Fibroblast of skin of left biceps (primary cell): ENCODE measurements at regions not wholly inside any gene's neighbourhood (a gene's known extent, or its start where the extent isn't known, plus 50 kb on each side); places are given as distances from the start of the nearest gene placed in this dataset.
"Not testable (repeated sequence)": the region's sequence is repeated elsewhere in the genome, so short reads cannot be mapped to it uniquely, and the experiment has no call there.

Experiments
- DNase-seq, 2 experiments: peaks; one replicate each; pipeline ENCODE4 v3.0.0-alpha.2; 2013; ENCODE audit warnings: low read depth in 2 of 2

- DNase-seq: peak in 1 of 2 experiments; percentile 6
These were observed 63.2 kb upstream of the SNX19 start for GRCh38 chr11:130979386-130979972.

GRCh38 chr11:130980071-130980862 lies 64.0 kb upstream of the SNX19 start:
- no peak for DNase-seq

GRCh38 chr11:130984241-130984640 lies 68.0 kb upstream of the SNX19 start:
- DNase-seq: not testable (repeated sequence)

- no peak for DNase-seq
These were observed 76.5 kb upstream of the SNX19 start for GRCh38 chr11:130992788-130993187.

- DNase-seq: no peak
These were observed 77.8 kb upstream of the SNX19 start for GRCh38 chr11:130994043-130994442.

GRCh38 chr11:130995266-130995665 lies 79.0 kb upstream of the SNX19 start:
- DNase-seq: no peak

GRCh38 chr11:130997278-130997677 lies 81.0 kb upstream of the SNX19 start:
- no peak for DNase-seq

GRCh38 chr11:130999086-130999485 lies 82.8 kb upstream of the SNX19 start:
- no peak for DNase-seq

GRCh38 chr11:130999992-131000770 lies 83.9 kb upstream of the SNX19 start:
- DNase-seq: peak; percentile 69 to 78

GRCh38 chr11:131002145-131002544 lies 85.9 kb upstream of the SNX19 start:
- DNase-seq: no peak

GRCh38 chr11:131005829-131006228 lies 89.5 kb upstream of the SNX19 start:
- DNase-seq: no peak

- peak; percentile 17 for DNase-seq
These were observed 108.7 kb upstream of the SNX19 start for GRCh38 chr11:131025020-131025419.

- no peak for DNase-seq
These were observed 109.3 kb upstream of the SNX19 start for GRCh38 chr11:131025421-131026125.

- peak; percentile 16 to 33 for DNase-seq
These were observed 111.2 kb upstream of the SNX19 start for GRCh38 chr11:131027491-131027890.

- DNase-seq: peak; percentile 71 to 73
These were observed 116.9 kb upstream of the SNX19 start for GRCh38 chr11:131033151-131033651.

- DNase-seq: no peak
These were observed 120.2 kb upstream of the SNX19 start for GRCh38 chr11:131036514-131036913.

GRCh38 chr11:131037873-131038272 lies 121.6 kb upstream of the SNX19 start:
- DNase-seq: no peak

GRCh38 chr11:131038597-131038996 lies 122.3 kb upstream of the SNX19 start:
- DNase-seq: no peak

- DNase-seq: no peak
These were observed 125.2 kb upstream of the SNX19 start for GRCh38 chr11:131041331-131042040.

- DNase-seq: no peak
These were observed 125.7 kb upstream of the SNX19 start for GRCh38 chr11:131042041-131042390.

- no peak for DNase-seq
These were observed 127.0 kb upstream of the SNX19 start for GRCh38 chr11:131043251-131043650.
